H1 (cell line): ENCODE measurements at regions not wholly inside any gene's neighbourhood (a gene's known extent, or its start where the extent isn't known, plus 50 kb on each side); places are given as distances from the start of the nearest gene placed in this dataset.

ENCODE experiments used
- HDAC2 ChIP-seq, 2 experiments: fragments of 300-600 bp in 1 of 2; sonication (generic) in 1 of 2; IDR thresholded peaks; 2 replicates each; pipeline ENCODE4 v1.6.1; 2011 to 2012; ENCODE audit warnings: low read depth in 2 of 2, low read length in 2 of 2, mild to moderate bottlenecking in 2 of 2, moderate library complexity in 2 of 2, borderline replicate concordance in 1 of 2, inconsistent platforms in 1 of 2
- SIX5 ChIP-seq: IDR thresholded peaks from 2 replicates; pipeline ENCODE4 v1.6.1; 2011; ENCODE audit warnings: mild to moderate bottlenecking, low read depth, low read length

DNA sequence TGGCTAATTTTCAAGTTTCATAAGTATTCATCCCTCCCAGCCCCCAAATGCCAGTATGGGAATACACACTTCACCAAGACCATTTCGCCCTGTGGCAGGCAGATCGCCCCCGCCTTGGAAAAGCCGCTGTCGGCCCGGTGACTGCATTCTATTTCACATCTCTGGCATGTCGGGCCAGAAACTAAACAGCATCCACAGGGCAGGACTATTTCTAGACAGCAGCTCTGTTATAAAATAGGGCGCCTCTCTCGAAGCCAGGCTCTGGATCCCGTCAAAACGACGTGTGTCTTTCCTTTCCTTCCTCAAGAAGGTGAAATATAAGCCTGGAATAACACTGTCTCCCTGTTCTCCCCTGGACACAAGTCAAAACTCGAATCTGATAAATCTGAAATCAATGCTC is 56.8 kb downstream of the GSC start (continued):
- TF ChIP-seq HDAC2 (IDR thresholded peaks at IDR 0.05; ENCODE audit: borderline replicate concordance in 1 of 2, low read depth in 2 of 2, low read length in 2 of 2): no peak
- TF ChIP-seq SIX5: no peak
